Transverse colon (tissue), 3 donors: ENCODE measurements at regions not wholly inside any gene's neighbourhood (a gene's known extent, or its start where the extent isn't known, plus 50 kb on each side); places are given as distances from the start of the nearest gene placed in this dataset.

Source experiments
- EP300 ChIP-seq: sonication (generic); formaldehyde crosslinking; IDR thresholded peaks from one replicate; pipeline ENCODE4 v1.6.1; 2017; ENCODE audit warnings: antibody characterized with exemption, low read depth
- POLR2A ChIP-seq: fragments of 450-650 bp; IDR thresholded peaks from one replicate; pipeline ENCODE4 v1.6.1; 2016; ENCODE audit warnings: antibody characterized with exemption, mild to moderate bottlenecking, moderate library complexity
- TF ChIP-seq, protein P1 (sequence below), 5 experiments: fragments of 200-600 bp in 3 of 5; fragments of 450-650 bp in 2 of 5; sonication (generic) in 3 of 5; IDR thresholded peaks; 1 replicate in 2 of 5; 2 replicates in 3 of 5; pipeline ENCODE4 v1.5.1; 2016 to 2017; ENCODE audit warnings: antibody characterized with exemption in 5 of 5, inconsistent platforms in 3 of 5, mild to moderate bottlenecking in 2 of 5, moderate library complexity in 1 of 5

- TF ChIP-seq, protein P1, sequence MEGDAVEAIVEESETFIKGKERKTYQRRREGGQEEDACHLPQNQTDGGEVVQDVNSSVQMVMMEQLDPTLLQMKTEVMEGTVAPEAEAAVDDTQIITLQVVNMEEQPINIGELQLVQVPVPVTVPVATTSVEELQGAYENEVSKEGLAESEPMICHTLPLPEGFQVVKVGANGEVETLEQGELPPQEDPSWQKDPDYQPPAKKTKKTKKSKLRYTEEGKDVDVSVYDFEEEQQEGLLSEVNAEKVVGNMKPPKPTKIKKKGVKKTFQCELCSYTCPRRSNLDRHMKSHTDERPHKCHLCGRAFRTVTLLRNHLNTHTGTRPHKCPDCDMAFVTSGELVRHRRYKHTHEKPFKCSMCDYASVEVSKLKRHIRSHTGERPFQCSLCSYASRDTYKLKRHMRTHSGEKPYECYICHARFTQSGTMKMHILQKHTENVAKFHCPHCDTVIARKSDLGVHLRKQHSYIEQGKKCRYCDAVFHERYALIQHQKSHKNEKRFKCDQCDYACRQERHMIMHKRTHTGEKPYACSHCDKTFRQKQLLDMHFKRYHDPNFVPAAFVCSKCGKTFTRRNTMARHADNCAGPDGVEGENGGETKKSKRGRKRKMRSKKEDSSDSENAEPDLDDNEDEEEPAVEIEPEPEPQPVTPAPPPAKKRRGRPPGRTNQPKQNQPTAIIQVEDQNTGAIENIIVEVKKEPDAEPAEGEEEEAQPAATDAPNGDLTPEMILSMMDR (IDR thresholded peaks at IDR 0.05), result no peak
- TF ChIP-seq POLR2A (no peak), EP300 (no peak)
Measured at GRCh38 chr2:176636401-176636800, 367.2 kb downstream of the MTX2 start.
